HG03280 (cell line): ENCODE measurements at regions not wholly inside any gene's neighbourhood (a gene's known extent, or its start where the extent isn't known, plus 50 kb on each side); places are given as distances from the start of the nearest gene placed in this dataset.
"Not testable (repeated sequence)": the region's sequence is repeated elsewhere in the genome, so short reads cannot be mapped to it uniquely, and the experiment has no call there.

Experiments
- ATAC-seq: cut with Tn5 transposase; IDR thresholded peaks from one replicate; pipeline ENCODE4 v1.9.1; 2021; ENCODE audit warnings: mild to moderate bottlenecking, moderate library complexity; ENCODE audit not compliant: unreplicated experiment

GRCh38 chr6:137313928-137314855 lies 95.0 kb upstream of the IFNGR1 start:
- ATAC-seq = no peak

GRCh38 chr6:137313211-137313610 lies 94.0 kb upstream of the IFNGR1 start:
- ATAC-seq = no peak

- ATAC-seq = no peak
Observed at GRCh38 chr6:137311940-137312339, 92.8 kb upstream of the IFNGR1 start.

DNA sequence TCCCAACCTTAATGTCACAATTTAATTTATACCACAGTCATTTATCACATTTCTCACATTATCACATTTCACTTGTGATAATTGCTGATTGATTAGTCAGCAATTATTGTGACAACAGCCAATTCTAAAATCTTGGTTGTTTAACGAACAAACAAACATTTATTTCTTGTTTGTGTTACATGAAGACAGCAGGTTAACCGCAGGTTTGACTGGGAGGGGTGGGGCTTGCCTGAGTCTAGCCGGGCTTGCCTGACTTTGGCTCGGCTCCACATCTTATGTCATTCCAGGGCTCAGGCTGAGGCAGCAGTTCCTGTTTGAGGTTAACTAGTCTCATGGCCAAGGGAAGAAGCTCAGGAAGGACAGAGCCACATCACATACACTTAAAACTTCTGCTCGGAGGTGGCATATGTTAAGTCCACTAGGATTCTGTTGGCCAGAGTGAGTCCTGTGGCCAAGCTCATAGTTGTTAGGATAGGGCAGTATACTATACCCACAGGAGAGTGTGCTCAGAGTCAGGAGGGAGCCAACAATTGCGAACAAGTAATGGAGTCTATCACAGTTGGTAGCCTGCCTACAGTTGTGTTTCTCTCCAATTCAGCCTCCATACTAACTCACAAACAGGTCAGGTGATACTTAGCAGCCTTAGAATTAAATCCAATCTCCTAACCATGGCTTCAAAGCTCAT lies 90.0 kb upstream of the IFNGR1 start:
- ATAC-seq = no peak

- no peak for ATAC-seq
Observed at GRCh38 chr6:137307163-137307854, 88.1 kb upstream of the IFNGR1 start.

DNA sequence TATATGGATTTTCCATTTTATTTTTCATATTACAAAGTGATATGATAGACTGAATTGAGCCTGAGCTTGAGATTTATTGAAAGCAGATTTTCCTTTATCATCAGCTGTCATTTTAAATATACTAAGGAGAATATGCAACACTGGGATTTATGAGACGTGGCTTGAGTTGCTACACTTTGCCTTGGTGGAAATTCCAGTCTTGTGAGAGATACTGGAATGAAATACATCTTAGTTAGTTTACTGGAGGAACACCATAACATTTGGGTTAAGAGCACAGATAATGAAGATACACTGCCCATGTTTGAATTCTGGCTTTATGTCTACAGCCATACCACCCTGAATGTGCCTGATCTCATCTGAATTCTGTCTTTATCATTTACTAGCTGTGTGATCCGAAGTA lies 86.5 kb upstream of the IFNGR1 start:
- no peak for ATAC-seq

DNA sequence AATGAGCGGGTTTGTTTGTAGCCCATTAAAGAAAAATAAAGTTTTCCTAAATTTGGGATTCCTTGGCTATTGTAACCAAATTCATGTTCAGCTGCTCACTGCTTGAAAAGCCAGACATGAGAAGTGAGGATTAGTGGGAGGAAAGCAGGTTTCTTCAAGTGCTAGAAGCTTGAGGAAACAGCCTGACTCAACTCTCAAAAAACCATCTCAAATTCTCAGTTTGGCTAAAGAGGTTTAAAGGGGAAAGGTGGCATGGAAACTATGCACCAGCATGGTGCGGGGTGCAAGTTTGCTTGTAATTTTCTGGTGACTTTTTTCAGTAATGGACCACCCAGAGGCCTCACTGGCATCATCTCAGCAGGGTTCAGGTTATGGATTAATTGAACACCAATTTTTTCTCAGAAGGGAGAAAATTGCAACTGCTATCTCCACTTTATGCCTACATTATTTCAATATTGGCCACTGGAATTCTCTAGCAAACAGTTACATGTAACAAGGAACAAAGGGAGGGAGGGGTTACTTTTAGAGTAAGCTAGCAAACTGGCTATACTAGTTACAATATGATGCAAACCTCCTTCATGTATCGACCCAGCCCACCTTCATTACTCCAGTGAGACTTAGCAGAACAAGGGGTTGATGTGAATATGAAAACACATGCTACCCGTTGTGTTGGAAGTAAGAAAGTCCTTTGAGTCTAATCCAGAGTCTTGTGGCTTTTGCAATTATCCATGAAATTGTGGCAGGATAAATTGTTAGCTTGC lies 85.0 kb upstream of the IFNGR1 start:
- no peak for ATAC-seq

DNA sequence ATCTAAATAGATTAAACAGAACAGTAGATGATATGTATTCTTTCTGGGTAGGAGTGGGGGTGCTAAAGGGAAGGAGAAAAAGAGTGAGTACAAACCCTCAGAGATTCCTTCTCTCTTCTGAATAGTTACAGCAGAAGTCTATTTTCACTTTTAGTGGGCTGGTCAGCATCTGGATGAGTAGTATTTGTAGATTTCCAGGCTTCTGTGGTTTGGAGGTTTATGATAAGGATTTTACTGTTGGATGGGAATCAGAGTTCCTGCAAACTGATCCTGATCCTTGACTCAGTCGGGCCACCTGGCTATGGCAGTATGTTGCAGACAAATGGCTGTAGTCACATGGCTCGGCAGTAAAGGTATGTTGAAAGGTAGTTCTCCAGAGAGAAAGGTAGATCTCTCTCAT lies 84.3 kb upstream of the IFNGR1 start:
- no peak for ATAC-seq

- no peak for ATAC-seq
Observed at GRCh38 chr6:137299681-137300080, 80.5 kb upstream of the IFNGR1 start.

DNA sequence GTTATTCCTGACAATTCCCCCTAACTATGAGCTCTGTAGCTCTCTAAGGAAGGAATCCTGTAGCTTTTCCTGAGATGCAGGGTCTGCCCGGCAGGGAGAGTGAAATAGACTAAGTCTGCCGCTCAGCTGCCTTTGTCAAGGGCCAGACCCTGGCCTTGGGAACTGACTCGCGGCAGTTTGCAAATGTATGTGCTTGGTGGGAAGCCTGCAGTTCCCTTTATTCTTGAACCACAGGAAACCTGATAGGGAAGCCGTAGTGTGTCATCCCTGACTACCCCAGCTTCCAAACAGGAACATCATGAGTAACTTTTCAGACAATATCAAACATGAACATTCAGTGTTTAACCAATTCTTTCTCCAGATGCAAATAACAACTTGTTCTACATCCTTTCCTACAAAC lies 78.7 kb upstream of the IFNGR1 start:
- ATAC-seq = no peak

DNA sequence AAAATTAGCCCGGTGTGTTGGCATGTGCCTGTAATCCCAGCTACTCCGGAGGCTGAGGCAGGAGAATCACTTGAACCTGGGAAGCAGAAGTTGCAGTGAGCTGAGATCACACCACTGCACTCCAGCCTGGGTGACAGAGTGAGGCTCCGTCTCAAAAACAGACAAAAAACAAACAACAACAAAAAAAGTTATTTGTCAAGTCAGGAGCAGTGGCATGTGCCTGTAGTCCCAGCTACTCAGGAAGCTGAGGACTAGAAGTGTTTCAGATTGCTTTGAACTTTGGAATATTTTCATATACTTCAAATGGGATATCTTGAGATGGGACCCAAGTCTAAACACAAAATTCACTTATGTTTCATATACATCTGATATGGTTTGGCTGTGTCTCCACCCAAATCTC lies 73.1 kb upstream of the IFNGR1 start:
- ATAC-seq = not testable (repeated sequence)

DNA sequence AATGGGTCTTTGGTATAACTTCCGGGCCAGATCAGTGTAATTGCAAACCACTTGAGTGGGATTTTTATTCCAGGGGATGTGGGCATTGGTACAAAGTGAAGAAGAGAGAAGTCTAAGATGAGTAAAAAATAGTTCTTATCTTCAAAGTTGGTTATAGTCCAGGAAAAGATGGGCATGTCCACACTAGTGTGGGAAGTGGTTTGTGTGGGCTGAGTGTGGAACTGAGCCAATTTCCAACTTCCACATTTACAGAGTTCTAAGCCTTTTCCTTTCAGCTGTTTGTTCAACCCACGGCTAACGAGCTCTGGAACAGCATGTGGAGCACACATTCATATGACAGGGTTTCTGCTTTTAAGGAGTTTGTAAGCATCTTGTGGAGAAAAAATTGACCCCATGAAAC lies 72.3 kb upstream of the IFNGR1 start:
- ATAC-seq = no peak

GRCh38 chr6:137290601-137291261 lies 71.5 kb upstream of the IFNGR1 start:
- no peak for ATAC-seq

DNA sequence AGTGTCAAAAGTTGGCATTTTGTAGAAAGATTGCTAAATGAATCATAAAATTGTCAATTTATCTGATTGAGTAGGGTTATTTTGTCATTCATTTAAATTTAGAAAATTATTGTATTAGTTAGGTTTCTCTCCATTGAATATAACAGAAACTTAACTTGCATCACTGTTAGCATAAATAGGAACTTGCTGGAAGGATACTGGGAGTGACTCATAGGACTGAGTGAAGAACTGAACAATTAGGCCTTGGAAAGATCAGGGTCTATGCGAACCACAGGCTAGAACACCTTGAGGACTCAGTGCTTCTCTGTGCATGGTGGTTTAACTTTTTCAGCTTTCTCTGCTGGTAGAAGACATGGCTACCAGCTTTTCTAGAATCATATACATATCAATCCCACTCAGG lies 67.7 kb upstream of the IFNGR1 start:
- ATAC-seq = no peak

DNA sequence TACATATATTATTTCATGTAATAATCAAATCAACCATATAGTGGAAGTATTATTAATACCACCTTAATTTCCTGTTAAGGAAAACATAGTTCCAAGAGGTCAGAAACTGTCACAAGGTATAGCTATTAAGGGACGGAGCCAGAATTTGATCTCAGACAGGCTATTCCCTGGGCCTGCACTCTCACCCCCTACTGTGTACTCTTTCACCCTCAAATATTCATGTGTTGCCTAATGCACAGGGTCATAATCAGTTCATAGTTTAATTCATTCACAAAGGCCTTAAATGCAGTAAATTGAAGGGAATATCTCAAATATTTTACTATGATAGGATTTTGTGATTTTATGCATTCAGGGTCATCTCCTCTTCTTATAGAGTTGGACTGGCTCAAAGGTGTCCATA lies 67.2 kb upstream of the IFNGR1 start:
- no peak for ATAC-seq

DNA sequence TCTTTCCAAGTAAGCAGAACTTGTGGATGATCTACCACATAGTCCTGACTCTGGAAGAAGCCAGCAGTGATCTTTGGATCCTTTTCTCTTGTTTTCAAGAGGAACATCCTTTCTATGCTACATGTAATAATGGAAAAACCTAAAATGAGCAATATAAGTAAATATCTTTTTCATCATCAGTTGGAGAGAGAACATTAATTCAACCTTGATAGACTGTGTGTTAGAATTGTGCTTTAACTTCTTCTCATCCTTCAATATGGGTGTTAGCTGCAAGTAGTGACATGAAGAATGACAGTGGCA lies 65.6 kb upstream of the IFNGR1 start:
- ATAC-seq = no peak

DNA sequence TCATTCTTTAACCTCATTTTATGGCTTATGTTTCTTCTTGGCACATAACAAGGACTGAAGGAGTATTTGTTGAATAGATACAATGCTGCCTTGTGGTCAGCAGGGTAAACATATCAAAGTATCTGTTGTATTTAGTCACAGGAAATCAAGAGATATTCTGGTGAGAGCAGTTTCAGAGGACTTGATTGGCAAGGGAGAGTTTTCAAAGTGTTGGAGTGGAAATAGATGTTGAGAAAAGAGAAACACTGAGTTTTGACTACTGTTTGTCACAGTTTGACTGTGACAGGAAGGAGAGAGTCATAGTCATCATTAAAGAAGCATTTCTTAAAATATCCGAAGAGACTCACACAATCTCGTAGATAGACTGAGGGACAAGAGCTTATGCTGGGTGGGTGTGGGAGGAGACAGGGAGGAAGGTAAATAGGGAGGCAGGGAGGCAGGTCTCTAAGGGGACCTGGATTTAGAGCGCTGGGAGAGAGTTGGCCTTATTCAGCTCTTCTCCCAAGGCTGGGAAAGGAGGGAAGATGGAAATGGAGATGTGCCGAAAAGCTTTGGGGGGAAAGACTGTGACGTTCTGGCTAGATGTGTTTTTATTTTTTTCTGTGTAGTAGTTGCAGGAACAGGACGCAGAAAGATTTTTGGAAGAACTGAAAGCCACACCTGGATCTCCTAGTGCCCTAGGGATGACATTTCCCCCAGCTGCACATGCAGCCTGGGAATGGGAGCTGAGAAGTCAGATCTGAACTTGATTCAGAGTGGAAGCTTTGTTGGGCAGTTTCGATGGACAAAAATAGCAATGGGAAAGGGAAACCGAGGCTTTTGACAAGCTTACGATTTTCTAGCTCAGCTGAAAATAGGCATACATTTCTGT lies 65.0 kb upstream of the IFNGR1 start:
- peak; percentile 70 for ATAC-seq

- no peak for ATAC-seq
Observed at GRCh38 chr6:137283080-137283479, 63.9 kb upstream of the IFNGR1 start.

- ATAC-seq = no peak
Observed at GRCh38 chr6:137282254-137282653, 63.1 kb upstream of the IFNGR1 start.

DNA sequence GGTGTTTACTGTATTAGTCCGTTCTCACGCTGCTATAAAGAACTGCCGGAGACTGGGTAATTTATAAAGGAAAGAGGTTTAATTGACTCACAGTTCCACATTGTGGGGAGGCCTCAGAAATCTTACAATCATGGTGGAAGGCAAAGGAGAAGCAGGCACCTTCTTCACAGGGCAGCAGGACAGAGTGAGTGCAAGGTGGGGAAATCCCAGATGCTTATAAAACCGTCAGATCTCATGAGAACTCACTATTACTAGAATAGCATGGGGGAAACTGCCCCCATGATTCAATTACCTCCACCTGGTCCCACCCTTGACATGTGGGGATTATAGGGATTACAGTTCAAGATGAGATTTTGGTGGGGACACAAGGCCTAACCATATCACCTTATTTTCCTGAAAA lies 60.1 kb upstream of the IFNGR1 start:
- not testable (repeated sequence) for ATAC-seq
